SK-N-DZ (cell line): ENCODE measurements at regions not wholly inside any gene's neighbourhood (a gene's known extent, or its start where the extent isn't known, plus 50 kb on each side); places are given as distances from the start of the nearest gene placed in this dataset.

Source experiments
- DNase-seq: peaks from one replicate; pipeline ENCODE4 v3.0.0-alpha.2; 2015; ENCODE audit warnings: low spot score

DNA sequence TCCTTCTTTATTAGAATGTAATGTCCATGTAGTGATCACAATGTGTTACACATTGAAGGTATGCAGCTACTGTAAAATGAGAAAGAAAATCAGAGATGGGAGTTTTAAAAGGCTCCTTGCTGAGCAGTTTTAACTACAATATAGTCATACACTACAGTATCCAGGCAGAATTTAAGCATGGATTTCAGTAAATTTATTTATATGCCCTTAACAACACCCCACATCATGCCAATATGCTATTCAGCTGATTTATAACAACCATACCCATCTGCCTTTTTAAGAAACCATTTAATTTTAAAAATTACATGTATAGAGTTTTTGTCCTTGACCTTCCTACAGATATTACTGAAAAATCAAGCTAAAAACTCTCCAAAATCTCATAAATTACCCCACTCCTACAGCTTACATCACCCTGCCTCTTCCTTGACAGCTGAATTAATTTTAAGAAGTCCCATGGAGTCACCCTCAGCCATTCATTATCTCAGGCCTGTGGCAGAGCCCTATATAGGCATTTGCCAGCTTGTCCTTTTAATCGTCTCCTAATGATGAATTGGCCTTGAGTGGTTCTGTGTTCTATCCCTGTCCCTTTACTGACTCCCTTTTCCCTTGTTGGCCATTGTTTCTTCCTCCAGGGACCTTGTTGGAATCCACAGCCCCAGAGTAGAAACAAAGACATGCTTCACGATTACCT lies 797.6 kb upstream of the ARRDC4 start:
- DNase-seq, result no peak

DNA sequence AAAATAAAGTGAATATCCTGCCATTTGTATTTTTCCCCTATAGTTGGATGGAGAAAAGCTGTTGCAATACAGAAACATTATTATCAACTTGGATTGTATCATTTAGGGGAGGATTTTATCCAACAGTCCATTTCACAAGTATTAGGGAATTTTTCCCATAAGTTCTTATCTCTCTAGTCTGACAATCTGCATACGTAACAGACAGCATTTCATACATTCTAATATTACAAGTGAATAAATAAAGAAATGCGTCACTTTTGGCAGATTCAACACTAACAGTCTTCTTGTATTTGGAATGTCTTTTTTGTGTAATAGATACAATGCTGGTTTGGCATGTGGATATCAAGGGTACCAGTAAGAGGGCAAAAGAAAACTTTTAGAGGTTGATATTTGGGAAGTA lies 795.3 kb upstream of the ARRDC4 start:
- no peak for DNase-seq

DNA sequence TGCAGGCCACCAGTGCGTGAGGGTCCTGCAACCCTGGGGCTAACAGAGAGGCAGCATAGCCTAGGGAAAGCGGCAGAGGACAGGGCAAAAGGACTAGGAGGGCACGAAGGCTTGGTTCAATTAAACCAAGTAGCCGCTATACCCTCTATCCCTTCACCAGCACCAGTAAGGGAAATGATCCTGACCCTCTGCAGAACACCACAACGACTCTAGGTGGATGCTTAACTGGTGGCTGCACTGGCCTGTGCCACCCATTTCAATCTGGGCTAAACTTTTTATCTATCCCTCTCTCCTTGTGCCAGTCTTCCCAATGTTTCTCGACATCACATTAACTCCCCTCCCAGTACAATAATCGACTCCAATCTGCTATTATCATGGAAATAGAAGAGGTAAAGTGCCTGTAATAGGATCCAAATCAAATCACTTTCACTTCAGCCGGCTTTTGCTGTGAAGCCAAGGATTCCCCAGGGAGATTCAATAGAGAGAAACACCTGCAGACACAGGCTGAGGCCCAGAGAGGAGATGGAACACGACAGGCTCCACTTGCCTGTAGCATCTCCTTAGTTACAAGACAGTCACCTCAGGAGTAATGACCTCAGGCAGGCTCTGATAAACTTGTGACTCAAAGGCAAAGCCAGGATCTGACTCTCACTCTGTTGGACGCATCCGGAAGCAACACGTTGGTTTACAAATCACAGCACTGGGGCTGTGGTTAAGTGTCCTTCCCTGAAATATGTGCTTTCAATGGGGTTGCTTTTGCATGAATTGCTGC lies 791.6 kb upstream of the ARRDC4 start:
- peak; percentile 72 for DNase-seq

DNA sequence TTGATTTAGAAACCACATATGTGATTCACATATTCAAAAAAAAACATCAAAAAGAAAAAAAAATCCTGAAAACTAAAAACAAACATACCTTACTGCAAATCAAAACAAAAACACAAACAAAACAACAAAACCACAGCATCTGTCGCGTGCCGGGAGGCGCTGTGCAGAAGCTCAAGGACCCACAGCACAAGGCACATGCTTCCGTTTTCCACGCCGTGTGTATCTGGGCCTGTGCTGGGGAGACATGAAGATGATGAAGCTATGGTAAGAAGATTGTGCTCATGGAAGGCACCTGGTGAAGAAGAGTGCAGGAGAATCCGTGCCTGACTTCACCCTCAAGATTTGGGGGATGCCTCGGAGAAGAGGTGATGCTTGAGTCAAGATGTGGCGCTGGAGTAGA lies 788.9 kb upstream of the ARRDC4 start:
- DNase-seq, result no peak

DNA sequence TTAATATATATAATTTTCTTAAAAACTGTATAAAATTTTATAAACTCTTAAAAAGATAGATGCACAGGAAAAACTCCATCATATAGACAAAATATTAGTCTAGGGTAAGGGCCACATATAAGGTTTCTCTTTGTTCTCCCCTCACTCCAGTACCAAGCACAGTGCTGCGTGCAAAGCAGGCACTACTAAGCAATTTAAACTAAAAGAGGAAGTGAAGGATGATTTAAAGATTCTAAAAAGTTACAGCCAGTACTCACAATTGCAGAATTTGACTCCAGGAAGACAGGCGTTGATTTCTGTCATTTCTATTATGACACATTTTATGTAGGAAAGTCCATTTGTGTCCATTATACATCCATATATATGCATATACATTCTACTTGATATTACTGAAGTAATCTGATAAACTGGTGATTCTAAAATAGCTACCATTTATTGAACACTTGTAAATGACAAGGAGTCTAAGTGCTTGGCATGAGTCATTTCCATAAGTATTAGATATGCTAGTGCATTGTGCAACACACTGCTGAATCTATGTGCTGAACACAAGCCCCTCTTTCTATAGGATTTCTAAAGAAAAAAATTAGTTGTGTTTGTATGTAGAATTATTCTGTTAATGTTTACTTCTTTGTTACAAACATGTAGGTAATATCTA lies 785.5 kb upstream of the ARRDC4 start:
- no peak for DNase-seq

DNA sequence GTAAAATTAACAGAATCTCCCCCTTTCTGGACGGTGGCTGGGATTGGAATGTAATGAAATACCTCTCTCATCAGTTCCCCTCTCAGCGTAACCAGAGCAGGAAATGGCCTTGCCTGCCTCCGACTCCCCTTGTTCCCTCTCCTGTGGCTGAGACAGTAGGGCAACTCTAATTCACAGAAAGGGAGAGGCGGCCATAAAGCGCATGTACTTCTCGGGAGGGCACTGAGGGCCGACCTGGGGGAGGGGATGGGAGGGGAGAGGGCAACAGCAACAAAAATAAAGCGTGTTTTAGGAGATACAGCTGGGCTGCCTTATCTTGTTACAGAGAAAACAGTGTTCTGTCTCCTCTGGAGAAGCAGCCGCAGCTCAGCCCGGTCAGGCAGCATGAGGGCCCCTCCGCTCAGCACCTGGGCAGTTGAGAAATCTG lies 783.3 kb upstream of the ARRDC4 start:
- DNase-seq, result no peak

DNA sequence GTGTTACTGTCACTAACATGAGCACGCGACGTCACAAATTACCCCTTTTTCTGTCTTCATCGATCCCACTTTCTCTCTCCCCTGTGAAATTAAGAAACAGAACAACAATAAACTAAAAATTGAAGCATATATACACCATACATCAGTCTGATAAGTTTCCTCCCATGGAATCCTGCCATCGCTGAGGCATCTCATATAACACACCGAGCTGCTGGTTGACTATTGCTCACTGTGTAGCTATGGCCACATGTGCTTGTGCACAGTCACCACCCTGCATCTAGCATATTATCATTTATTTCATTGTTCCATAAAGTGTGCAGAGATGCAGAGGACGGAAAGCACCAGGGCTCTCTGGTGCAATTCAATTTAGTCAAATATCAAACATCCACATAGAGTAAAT lies 777.9 kb upstream of the ARRDC4 start:
- DNase-seq, result no peak

DNA sequence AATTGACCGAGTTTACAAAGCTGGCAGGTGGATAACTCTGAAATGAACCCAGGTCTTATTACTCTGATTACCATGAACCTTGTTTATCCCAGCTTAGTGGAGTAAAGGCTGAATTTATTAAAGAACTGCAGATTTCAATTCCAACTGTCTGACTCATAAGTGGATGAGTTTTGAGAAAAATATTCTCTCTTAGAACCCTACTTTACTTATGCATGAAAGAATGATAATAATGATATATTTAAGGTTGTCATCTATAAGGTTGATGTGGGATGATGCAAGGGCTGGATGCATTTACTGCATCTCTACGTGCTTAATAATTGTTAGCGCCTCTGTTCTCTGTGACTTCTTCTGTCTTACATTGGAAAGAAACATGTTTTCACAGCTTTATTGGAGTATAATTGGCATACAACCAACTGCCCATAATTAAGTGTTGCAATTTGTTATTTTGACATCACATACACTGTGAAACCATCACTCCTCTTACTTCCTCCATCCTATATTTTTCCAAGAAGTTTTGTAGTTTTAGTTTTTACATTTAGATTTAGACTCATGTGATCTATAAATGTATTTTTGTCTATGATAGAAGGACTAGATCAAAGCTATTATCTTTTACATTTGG lies 771.2 kb upstream of the ARRDC4 start:
- no peak for DNase-seq

DNA sequence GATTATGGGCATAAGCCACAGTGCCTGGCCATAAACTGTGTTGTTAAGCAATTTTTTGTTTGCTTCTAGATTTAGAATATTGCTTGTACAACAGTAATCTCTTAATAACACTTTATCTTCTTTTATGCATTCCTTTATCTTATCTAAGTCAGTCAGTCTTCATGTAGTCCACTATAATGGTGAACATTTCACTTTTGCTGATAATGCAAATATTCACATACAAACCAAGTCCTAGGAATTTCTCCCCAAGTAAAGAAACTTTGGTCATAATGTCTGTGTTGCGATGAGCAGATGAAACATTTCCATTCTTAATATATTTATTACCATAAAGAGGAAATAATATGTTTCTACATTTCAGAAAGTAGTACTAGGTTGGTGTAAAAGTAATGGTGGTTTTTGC lies 765.8 kb upstream of the ARRDC4 start:
- no peak for DNase-seq

DNA sequence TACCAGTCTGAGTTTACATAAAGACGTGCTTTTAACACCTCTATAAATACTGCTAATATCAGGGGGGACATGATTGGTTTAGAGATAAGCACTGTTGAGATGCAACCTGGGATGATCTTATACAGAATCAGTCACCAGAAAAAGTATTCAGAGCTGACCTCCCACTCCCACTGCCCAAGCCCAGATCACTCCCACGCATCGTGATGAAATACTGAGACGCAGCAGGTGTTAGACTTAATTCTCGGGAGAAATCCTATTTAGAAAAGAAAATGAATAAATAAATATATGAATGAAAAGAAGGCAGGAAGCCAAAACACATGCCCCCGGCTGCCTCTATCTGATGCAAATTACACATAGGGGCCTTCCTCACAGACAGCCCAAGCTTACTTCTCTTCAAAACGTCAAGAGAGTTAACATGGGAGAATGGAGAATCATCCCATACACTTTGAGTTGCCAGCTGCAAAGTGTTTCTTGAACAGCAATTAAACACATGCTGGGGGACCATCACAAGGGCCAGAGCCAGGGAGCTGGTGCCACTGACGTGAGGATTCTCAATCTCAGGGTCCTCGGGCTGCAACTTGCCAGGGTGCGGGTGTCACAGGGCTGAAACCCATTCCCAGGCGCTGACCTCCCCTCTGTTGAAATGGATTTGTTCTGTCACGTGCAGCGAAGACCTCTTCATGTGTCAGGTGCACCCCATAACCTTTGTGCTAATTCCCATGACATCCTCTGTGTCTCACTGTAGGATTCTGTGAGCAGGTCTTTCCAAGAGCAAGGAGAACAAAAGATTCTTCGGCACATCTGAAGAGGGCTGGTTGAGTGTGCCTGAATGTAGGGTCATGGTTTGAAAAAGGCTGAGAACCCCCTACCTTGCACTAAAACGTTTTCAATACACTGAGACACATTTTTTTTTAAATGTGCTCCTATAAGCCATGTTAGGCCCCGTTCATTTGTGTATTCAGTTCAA lies 764.2 kb upstream of the ARRDC4 start:
- DNase-seq, result no peak

DNA sequence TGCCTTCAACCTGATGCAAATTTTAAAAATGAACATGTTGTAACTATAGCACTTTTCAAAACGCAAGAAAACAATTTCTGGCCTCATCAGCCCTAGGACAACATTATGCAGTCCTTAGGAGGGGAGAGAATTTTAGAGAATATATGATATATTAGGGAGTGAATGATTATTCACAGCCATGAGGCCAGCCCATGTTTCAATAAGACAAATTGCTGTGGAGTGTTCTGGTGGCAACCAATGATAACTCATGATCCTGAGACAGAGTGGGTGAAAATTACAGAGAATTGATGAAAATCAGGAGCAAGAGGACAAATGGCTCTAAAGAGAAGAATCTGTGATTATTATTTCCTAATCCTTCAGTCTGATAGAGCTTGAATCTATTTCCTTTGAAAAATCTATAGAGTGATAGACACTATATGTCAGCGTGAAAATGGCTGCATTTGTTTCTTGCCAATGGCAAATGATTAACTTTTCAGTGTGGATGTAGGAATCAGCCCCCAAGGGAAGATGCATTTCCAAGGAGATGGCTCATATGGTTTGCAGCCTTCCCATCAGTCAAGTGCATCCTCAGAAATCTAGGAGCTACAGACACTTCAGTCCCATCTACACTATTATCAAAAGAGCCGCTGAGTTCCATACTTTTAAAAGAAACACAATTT lies 761.0 kb upstream of the ARRDC4 start:
- DNase-seq, result no peak

DNA sequence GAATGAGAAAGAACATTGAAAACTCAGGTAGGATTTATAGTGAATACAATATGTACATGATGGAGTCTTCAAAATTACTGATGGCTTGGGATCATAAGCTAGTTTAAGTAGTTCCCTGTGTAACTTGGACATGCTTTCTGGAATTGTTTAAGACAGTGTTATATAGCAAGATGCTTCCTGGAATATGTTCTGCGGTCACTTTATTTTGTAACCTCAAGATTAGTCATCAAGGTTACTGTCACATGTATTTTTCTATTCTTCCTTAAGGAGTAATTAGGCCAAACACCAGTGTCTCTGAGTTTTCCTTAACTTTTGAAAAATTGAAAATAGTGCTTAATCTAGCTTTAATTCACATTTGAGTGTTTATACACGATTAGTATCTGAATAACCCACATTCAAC lies 760.3 kb upstream of the ARRDC4 start:
- DNase-seq, result no peak

DNA sequence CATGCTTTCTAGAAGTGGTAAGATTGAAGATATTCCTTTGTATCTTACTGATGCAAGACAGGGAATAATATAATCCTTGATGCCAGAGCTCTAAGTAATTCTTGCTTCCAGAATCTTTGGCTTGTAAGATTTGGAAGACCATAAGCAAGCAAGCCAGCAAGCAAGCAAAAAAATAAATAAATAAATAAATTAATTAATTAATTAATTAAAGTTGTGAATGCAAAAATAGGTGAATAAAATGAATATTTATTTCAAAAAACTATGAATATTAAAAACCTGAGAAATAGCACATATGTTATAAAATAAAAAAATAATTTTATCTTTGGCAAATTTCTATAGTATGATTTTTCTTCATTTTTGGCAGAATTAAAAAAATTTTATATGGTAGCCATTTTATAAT lies 750.2 kb upstream of the ARRDC4 start:
- DNase-seq, result no peak

DNA sequence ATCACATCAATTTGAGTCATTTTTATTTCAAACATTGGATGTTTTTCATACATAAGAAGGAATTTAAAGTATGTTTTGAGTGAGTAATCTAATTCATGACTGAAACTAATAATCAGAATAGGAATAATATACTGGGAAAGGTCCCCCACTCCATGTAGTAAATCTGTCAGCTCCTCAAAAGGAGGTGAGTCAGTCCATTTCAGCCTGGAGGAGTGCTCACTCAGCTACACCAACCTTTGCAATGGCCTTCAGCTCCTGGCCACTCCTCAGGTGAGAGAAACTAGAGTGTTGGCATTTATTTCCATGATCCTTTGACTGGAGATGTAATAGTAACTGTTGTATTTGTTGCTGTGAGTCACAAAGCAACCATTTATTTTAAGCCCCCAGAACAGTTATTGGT lies 744.9 kb upstream of the ARRDC4 start:
- DNase-seq, result no peak

DNA sequence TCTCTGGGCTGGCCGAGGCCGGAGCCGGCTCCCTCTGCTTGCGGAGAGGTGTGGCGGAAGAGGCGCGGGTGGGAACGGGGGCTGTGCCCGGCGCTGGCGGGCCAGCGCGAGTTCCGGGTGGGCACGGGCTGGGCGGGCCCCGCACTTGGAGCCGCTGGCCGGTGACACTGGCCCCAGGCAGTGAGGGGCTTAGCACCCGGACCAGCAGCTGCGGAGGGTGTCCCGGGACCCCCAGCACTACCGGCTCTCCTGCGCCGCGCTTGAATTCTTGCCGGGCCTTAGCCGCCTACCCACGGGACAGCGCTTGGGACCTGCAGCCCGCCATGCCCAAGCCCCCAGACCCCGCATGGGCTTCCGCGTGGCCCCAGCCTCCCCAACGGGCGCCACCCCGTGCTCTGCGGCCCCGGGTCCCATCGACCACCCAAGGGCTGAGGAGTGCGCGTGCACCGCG lies 736.3 kb upstream of the ARRDC4 start:
- no peak for DNase-seq

DNA sequence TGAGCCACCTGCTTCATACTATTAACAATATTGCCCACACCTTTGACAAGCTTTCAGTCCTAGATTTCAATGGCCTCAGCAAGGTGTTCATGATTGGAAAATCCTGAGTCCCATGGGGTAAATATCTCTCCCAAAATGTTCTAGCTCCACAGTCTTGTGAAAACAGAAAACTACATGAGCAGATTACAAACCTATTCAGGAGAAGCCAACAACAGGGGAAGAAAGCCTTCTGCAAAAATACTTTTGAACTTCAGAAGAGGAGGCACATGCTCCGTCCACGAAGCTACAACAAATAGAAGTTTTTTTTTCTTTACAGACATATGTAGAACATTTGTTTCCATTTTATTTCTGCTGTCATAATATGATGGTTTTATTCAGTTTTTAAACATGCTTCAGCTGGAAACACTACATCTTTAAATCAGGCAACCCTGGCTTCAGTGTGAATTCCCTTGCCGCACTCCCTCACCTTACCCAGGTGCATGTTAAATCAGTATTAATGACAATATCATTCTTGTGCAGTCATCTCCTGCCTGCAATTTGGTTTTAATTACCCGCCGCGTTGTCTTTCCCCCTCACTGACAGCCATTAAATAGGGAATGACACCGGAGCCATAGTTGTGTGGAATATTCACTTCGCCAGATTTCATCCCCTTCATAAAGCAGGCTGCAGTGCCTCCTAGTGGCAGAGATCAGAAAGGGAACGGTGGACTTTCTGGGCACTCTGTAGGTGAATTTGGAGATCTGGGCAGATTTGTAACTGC lies 725.5 kb upstream of the ARRDC4 start:
- peak; percentile 24 for DNase-seq

DNA sequence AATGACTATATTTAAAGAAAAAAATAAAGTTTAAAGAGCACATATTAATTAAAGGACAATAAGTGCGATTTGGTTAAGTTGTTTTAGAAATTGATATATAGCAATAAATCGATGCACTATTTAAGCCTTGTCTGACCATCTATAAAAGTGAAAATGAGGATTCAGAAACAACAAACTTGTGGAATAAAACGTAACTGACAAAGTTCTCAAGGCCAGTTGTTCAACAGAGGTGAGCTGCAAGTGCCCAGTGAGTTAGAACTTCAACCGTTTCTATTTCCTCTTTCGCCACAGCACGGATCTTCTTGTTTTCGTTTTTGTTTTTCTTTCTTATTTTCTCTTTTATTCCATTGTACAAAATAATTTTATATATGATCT lies 724.9 kb upstream of the ARRDC4 start:
- DNase-seq, result no peak

DNA sequence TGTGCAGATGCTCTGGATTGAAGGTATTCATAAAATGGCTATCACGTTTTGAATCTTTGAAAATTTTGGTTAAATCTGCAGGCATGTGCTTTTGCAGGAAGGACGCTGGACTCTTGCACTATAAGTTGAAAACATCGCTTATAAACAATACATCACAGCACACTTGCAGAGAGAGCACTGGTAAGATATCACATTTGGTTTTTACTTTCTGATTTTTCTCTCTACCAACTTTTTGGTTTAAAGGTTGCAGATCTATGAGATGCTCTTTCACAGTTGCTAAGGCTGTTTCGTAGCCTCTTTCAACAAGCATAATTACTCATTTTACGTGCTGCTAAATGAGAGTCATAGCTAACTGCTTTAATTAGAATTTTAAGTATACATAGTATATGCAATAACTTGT lies 724.4 kb upstream of the ARRDC4 start:
- DNase-seq, result no peak

DNA sequence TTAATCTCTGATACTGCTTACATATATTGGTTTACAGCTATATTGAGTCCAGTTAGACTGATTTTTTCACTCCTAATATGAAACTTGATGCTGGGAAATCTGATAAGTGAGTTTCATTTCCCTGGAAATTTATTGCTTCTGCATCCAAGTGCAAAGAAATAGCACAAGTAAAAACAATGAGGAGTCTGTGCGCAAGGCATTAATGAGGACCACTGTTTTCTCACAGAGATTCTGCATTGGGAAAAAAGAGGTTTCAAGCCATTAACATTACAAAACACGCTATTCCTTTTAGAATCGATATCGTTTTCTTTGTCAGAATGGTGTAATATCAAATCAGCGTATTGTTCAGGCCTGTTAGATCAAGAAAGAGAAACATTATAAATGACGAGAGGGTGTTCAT lies 723.3 kb upstream of the ARRDC4 start:
- DNase-seq, result no peak

DNA sequence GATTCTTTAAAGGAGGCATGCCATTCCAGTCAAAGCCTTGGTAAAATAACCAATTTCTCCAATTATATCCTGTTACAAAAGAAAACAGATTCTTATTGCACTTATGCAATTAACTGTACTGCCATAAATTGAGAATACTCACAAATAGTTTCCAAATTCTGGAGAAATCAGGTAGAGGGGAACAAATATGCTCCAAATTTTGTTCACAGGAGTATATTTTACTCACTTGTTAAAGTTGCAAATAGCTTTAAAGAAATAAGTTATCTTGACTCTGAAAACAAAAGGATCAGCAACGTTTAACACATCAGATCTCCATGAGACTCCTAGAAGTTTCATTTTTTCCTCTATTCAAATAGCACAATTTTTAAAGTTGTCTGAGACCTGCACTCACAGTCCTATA lies 712.1 kb upstream of the ARRDC4 start:
- DNase-seq, result no peak
